SK-N-SH (cell line): ENCODE measurements at regions not wholly inside any gene's neighbourhood (a gene's known extent, or its start where the extent isn't known, plus 50 kb on each side); places are given as distances from the start of the nearest gene placed in this dataset.

Experiments
- CTCF ChIP-seq: fragments of 200-600 bp; sonication (generic); IDR thresholded peaks from 2 replicates; pipeline ENCODE4 v1.6.1; 2017; ENCODE audit warnings: antibody characterized with exemption, mild to moderate bottlenecking, moderate library complexity
- FOSL2 ChIP-seq: IDR thresholded peaks from 2 replicates; pipeline ENCODE4 v1.4.0; 2012; ENCODE audit warnings: low read depth, mild to moderate bottlenecking, moderate library complexity, borderline replicate concordance
- FOXJ3 ChIP-seq: sonication (generic); formaldehyde crosslinking; IDR thresholded peaks from 2 replicates; pipeline ENCODE4 v1.5.1; 2020; ENCODE audit warnings: mild to moderate bottlenecking, missing genetic modification reagents
- FOXM1 ChIP-seq: IDR thresholded peaks from 2 replicates; pipeline ENCODE4 v1.4.0; 2012; ENCODE audit warnings: low read depth, mild to moderate bottlenecking
- JUND ChIP-seq: IDR thresholded peaks from 2 replicates; pipeline ENCODE4 v1.4.0; 2012
- MAX ChIP-seq: IDR thresholded peaks from 2 replicates; pipeline ENCODE4 v1.4.0; 2012; ENCODE audit warnings: low read depth
- POLR2AphosphoS5 ChIP-seq: IDR thresholded peaks from 2 replicates; pipeline ENCODE4 v1.6.1; 2012; ENCODE audit warnings: low read depth, low read length
- SMC3 ChIP-seq: IDR thresholded peaks from 2 replicates; pipeline ENCODE4 v1.6.1; 2012; ENCODE audit warnings: low read depth, low read length, improper control_type of control experiment
- TF ChIP-seq, protein P1 (sequence below): fragments of 150-350 bp; IDR thresholded peaks from 2 replicates; pipeline ENCODE4 v1.6.1; 2016; ENCODE audit warnings: mild to moderate bottlenecking, low read depth, low read length
- TF ChIP-seq, protein P2 (sequence below): IDR thresholded peaks from 2 replicates; pipeline ENCODE4 v1.6.1; 2012; ENCODE audit warnings: mild to moderate bottlenecking, low read depth, low read length, moderate library complexity

DNA sequence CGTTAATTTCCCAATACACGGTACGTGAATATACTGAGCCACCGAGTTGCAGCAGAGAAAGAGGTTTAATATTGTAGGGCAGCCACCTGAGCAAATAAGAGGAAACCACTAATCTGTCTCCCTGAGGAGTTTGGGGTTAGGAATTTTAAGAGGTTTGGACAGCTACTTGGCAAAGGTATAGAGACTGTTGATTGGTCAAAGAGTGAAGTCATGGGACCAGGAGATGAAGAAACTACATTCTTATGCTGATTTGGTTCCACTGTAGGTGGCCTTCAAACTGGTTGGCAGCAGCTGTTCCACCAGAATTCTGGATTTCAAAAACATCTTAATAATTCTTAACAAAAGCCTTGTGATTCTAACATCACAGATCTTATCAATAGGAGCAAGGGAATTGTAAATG is 485.4 kb upstream of the PRMT6 start:
- TF ChIP-seq FOXM1 (no peak), MAX (no peak), POLR2AphosphoS5 (no peak), JUND (no peak), CTCF (no peak), FOSL2 (no peak), SMC3 (no peak), FOXJ3 (no peak)
- TF ChIP-seq, protein P1, sequence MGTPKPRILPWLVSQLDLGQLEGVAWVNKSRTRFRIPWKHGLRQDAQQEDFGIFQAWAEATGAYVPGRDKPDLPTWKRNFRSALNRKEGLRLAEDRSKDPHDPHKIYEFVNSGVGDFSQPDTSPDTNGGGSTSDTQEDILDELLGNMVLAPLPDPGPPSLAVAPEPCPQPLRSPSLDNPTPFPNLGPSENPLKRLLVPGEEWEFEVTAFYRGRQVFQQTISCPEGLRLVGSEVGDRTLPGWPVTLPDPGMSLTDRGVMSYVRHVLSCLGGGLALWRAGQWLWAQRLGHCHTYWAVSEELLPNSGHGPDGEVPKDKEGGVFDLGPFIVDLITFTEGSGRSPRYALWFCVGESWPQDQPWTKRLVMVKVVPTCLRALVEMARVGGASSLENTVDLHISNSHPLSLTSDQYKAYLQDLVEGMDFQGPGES, result no peak
- TF ChIP-seq, protein P2, sequence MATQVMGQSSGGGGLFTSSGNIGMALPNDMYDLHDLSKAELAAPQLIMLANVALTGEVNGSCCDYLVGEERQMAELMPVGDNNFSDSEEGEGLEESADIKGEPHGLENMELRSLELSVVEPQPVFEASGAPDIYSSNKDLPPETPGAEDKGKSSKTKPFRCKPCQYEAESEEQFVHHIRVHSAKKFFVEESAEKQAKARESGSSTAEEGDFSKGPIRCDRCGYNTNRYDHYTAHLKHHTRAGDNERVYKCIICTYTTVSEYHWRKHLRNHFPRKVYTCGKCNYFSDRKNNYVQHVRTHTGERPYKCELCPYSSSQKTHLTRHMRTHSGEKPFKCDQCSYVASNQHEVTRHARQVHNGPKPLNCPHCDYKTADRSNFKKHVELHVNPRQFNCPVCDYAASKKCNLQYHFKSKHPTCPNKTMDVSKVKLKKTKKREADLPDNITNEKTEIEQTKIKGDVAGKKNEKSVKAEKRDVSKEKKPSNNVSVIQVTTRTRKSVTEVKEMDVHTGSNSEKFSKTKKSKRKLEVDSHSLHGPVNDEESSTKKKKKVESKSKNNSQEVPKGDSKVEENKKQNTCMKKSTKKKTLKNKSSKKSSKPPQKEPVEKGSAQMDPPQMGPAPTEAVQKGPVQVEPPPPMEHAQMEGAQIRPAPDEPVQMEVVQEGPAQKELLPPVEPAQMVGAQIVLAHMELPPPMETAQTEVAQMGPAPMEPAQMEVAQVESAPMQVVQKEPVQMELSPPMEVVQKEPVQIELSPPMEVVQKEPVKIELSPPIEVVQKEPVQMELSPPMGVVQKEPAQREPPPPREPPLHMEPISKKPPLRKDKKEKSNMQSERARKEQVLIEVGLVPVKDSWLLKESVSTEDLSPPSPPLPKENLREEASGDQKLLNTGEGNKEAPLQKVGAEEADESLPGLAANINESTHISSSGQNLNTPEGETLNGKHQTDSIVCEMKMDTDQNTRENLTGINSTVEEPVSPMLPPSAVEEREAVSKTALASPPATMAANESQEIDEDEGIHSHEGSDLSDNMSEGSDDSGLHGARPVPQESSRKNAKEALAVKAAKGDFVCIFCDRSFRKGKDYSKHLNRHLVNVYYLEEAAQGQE, result no peak
